Stomach (tissue), 8 donors: ENCODE measurements at regions not wholly inside any gene's neighbourhood (a gene's known extent, or its start where the extent isn't known, plus 50 kb on each side); places are given as distances from the start of the nearest gene placed in this dataset.

Experiments used
- DNase-seq, 2 donors: peaks; one replicate each; pipeline versions ENCODE4 v3.0.0 to v3.0.0-alpha.2; 2013 to 2019
- H3K27ac ChIP-seq, 5 donors: fragments of 200-600 bp in 4 of 5; sonication (generic) in 4 of 5; one replicate each; pipeline ENCODE4 v1.5.1; 2013 to 2019; ENCODE audit warnings: mild to moderate bottlenecking in 1 of 5, moderate library complexity in 1 of 5
- H3K27me3 ChIP-seq, 3 donors: fragments of 200-600 bp; sonication (generic); one replicate each; pipeline ENCODE4 v1.5.1; 2017 to 2019; ENCODE audit warnings: mixed run types in 1 of 3
- H3K36me3 ChIP-seq, 4 donors: fragments of 200-600 bp; sonication (generic); 1 replicate in 3 of 4; 2 replicates in 1 of 4; pipeline ENCODE4 v1.5.1; 2016 to 2019
- H3K4me1 ChIP-seq, 4 donors: fragments of 200-600 bp; sonication (generic); one replicate each; pipeline ENCODE4 v1.5.1; 2016 to 2019
- H3K4me3 ChIP-seq, 4 donors: fragments of 200-600 bp; sonication (generic) in 3 of 4; one replicate each; pipeline ENCODE4 v1.5.1; 2016 to 2019; ENCODE audit warnings: mild to moderate bottlenecking in 1 of 4
- H3K9me3 ChIP-seq, 4 donors: fragments of 200-600 bp; sonication (generic); one replicate each; pipeline ENCODE4 v1.5.1; 2016 to 2019
- CTCF ChIP-seq, 7 experiments: fragments of 450-650 bp in 4 of 7; fragments of 200-600 bp in 3 of 7; sonication (generic) in 3 of 7; IDR thresholded peaks; one replicate each; pipeline ENCODE4 v1.5.1; 2016 to 2019; ENCODE audit warnings: antibody characterized with exemption in 7 of 7, control low read depth in 2 of 7, mild to moderate bottlenecking in 1 of 7
- EP300 ChIP-seq: sonication (generic); formaldehyde crosslinking; IDR thresholded peaks from one replicate; pipeline ENCODE4 v1.6.1; 2017; ENCODE audit warnings: antibody characterized with exemption
- POLR2A ChIP-seq, 4 donors: fragments of 450-650 bp; IDR thresholded peaks; one replicate each; pipeline ENCODE4 v1.6.1; 2016; ENCODE audit warnings: antibody characterized with exemption in 4 of 4, control low read depth in 2 of 4, mild to moderate bottlenecking in 1 of 4, moderate library complexity in 1 of 4
- POLR2AphosphoS5 ChIP-seq, 3 donors: sonication (generic); formaldehyde crosslinking; IDR thresholded peaks; one replicate each; pipeline ENCODE4 v1.6.1; 2016; ENCODE audit warnings: antibody characterized with exemption in 3 of 3
- WGBS, 5 donors: extraction: QIAGEN DNeasy Blood & Tissue Kit in 3 of 5; methylation state at CpG; one replicate each; pipeline versions ENCODE4 v1.1.5 to v1.1.7; 2013 to 2018; 5-methylcytosine and 5-hydroxymethylcytosine counted together
- intact Hi-C: fragments of 100-400 bp; cut with DNase I; formaldehyde crosslinking; loops from one replicate; pipeline ENCODE4 v1.15.1; 2023; ENCODE audit warnings: low total_unique reads
- donor health status: healthy with polysubstance abuse.
- donor health status: Bipolar disorder and iron deficiency.
- donor health status: healthy.

GRCh38 chr12:61362037-61362436 lies 898.2 kb upstream of the USP15 start:
- intact Hi-C loops: no loop called here
- no peak overlapping the region for H3K27ac ChIP-seq
- H3K27me3 ChIP-seq: no peaks in the 10 kb centered on the region
- no peak overlapping the region for H3K4me3 ChIP-seq
- no peaks in the 10 kb centered on the region for H3K36me3 ChIP-seq
- DNase-seq: no peak
- no peaks in the 10 kb centered on the region for H3K4me1 ChIP-seq
- 77 to 82% (median 80%) methylated on average over 3 of the region's 3 CpGs for WGBS, 5 donors
- H3K9me3 ChIP-seq: no peaks in the 10 kb centered on the region
- TF ChIP-seq CTCF (IDR thresholded peaks at IDR 0.05) (no peak), EP300 (no peak), POLR2AphosphoS5 (IDR thresholded peaks at IDR 0.05) (no peak), POLR2A (IDR thresholded peaks at IDR 0.05) (no peak)

GRCh38 chr12:61365001-61365400 lies 895.2 kb upstream of the USP15 start:
- no peaks in the 10 kb centered on the region for H3K27me3 ChIP-seq
- H3K36me3 ChIP-seq: no peaks in the 10 kb centered on the region
- TF ChIP-seq POLR2AphosphoS5 (IDR thresholded peaks at IDR 0.05) (no peak), CTCF (IDR thresholded peaks at IDR 0.05) (no peak), EP300 (no peak), POLR2A (IDR thresholded peaks at IDR 0.05) (no peak)
- WGBS, 5 donors: 46 to 78% (median 52%) methylated on average over 1 of the region's 1 CpG
- no peak for DNase-seq
- H3K27ac ChIP-seq: no peak overlapping the region
- H3K4me3 ChIP-seq: no peak overlapping the region
- intact Hi-C loops: no loop called here
- no peaks in the 10 kb centered on the region for H3K9me3 ChIP-seq
- no peaks in the 10 kb centered on the region for H3K4me1 ChIP-seq

- no peak overlapping the region for H3K27ac ChIP-seq
- DNase-seq: no peak
- WGBS, 5 donors: 53 to 70% (median 56%) methylated on average over 1 of the region's 1 CpG
- no peaks in the 10 kb centered on the region for H3K36me3 ChIP-seq
- no peak overlapping the region for H3K4me3 ChIP-seq
- intact Hi-C loops: no loop called here
- TF ChIP-seq POLR2A (IDR thresholded peaks at IDR 0.05): no peak
- no peak for TF ChIP-seq EP300
- TF ChIP-seq POLR2AphosphoS5 (IDR thresholded peaks at IDR 0.05): no peak
- TF ChIP-seq CTCF (IDR thresholded peaks at IDR 0.05): no peak
- no peaks in the 10 kb centered on the region for H3K9me3 ChIP-seq
- no peaks in the 10 kb centered on the region for H3K4me1 ChIP-seq
- no peaks in the 10 kb centered on the region for H3K27me3 ChIP-seq
Measured at GRCh38 chr12:61367281-61367785, 892.9 kb upstream of the USP15 start.

- Histone ChIP-seq H3K27me3 (no peaks in the 10 kb centered on the region), H3K27ac (no peak overlapping the region), H3K9me3 (no peaks in the 10 kb centered on the region), H3K4me3 (no peak overlapping the region), H3K36me3 (no peaks in the 10 kb centered on the region), H3K4me1 (no peaks in the 10 kb centered on the region)
- intact Hi-C loops: no loop called here
- WGBS, 5 donors: 74 to 81% (median 74%) methylated on average over 4 of the region's 4 CpGs
- TF ChIP-seq CTCF (IDR thresholded peaks at IDR 0.05) (no peak), EP300 (no peak), POLR2AphosphoS5 (IDR thresholded peaks at IDR 0.05) (no peak), POLR2A (IDR thresholded peaks at IDR 0.05) (no peak)
- peak in 1 of 2 donors; percentile 5 for DNase-seq
Measured at GRCh38 chr12:61369241-61369910, 890.8 kb upstream of the USP15 start.
